Endometrium (tissue), 2 donors: ENCODE measurements at regions not wholly inside any gene's neighbourhood (a gene's known extent, or its start where the extent isn't known, plus 50 kb on each side); places are given as distances from the start of the nearest gene placed in this dataset.
"Not testable (repeated sequence)": the region's sequence is repeated elsewhere in the genome, so short reads cannot be mapped to it uniquely, and the experiment has no call there.

Experiments used
- FAIRE-seq: peaks from 2 replicates; lab custom pipeline; 2012; peaks lifted over from hg19 to GRCh38; lab: Jason Lieb, UNC
- donor health status: control.
- donor health status: control.

DNA sequence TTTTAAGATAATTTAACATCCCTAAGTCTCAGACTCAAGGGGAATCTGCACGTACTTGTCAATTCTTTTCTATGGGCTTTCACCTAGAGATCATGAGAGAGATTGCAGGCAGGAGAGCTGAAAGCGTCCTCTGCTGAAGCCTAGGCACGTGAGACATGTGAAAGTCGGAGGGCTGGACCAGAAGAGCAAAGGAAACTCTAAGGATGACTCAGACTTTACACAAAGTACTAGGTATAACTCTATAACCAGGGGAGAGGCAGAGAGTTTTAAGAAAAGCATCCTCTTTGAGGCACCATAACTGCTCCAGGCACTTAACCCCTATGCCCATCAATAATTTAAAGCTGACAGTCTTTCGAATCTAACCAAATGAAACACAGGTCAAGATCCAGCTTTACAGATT is 436.6 kb downstream of the VGLL3 start:
- no peak for FAIRE-seq

- no peak for FAIRE-seq
Observed at GRCh38 chr3:86547692-86548091, 443.3 kb downstream of the VGLL3 start.

GRCh38 chr3:86537171-86537570 is 453.8 kb downstream of the VGLL3 start:
- FAIRE-seq = no peak

DNA sequence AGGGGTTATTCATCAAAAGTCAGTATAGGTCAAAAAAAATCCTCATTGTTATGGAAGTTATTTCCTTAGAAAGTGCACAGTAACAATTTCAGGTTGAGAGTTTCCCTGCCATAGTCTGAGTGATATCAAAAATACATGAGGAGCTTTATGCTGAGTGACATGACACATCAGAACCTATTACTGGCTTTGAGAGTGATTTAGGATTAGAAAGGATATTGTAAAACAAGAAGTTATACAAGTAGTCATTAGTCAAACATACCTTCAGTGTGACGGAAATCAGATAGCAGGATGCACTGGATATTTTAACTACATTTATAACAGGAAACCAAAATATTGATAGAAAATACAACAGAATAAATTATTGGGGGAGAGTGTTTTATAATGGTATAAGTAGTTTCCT is 471.1 kb downstream of the VGLL3 start:
- no peak for FAIRE-seq

- FAIRE-seq = no peak
Observed at GRCh38 chr3:86481636-86482035, 509.3 kb downstream of the VGLL3 start.

DNA sequence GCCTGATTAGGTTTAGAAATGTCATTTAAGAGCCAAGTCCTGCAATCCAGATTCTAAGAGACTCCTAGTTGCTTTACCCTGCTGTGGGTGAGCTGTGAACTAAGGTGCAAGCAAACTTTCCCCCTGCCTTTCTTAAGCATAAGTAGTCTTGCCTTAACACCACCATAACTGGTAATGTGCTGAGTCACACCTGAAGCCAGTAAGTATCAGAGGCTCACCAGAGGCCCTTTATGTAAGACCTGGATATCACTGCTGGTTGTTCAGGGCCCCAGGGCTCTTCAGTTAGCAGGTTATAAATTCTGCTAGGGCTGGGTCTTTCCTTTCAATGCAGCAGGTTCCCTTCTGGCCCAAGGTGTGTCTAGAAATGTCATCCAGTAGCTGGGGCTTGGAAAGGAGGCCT is 509.9 kb downstream of the VGLL3 start:
- no peak for FAIRE-seq

- FAIRE-seq = peak; percentile 12
Observed at GRCh38 chr3:86464180-86464579, 526.8 kb downstream of the VGLL3 start.

DNA sequence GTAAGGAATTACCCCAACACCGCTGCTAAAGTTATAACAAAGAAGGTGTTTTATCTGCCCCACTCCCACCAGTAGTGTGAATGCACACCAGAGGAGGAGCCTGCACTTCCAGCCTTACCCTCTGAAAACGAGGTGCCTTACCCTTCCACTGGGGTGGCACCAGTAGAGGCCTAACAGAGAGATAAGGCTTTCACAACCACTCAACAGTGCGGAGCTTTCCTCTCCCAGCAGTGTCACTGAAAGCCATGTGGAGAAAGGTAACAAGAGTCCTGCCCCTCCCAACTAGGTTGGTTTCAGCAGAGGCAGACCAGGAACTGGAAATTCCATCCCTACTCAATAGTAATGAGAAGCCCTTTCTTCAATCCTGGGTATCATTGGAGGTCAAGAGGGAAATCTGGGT is 539.2 kb downstream of the VGLL3 start:
- no peak for FAIRE-seq

DNA sequence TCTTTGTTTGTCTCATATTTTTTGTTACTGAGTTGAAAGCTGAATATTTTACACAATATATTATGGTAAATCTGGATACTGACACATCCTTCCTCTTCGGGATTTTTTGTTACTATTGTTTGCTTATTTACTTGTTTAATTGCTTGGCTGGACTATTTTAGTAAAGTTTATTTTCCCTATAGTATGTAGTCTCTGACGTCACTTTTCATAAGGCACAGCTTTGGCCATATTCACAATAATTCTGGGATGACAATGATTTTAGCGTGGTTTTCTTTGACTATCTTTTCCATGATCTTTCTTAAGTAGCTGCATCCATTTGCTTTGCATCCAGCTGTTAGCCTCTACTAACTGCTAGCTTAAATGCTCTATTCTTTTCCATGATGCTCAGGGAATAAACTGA is 552.4 kb downstream of the VGLL3 start:
- FAIRE-seq = no peak

GRCh38 chr3:86427343-86427742 is 563.6 kb downstream of the VGLL3 start:
- FAIRE-seq = no peak

DNA sequence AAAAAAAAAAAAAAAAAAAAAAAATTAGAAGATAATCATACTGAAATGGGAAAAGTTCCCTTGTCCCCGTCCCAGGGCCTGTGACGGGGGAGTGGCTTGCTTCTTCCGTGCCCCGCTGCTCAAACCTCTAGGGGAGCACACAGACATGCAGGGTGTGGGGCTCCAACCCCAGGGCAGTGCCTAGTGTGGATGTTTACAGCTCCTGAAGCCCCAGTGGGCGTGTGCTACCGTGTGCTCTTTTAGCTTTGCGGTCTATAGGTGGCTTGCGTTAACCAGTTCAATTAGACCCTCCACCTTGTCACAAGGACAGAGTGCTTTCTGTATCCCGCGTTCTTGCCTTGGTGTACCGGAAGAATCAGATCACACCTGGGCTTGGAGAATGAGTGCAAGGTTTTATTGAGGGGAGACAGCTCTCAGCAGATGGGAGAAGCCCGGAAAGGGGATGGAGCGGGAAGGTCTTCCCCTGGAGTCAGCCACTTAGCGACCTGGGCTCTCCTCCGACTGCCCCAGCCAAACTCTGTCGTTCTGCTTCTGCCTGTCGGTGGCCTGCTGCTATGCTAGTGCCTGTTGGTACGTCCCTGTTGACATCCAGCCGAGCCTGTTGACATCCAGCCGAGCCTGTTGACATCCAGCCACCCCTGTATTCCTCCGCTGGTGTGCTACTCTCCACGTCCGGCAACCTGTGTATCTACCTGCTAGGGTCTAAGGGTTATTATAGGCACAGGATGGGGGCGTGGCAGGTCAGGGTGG is 569.8 kb downstream of the VGLL3 start:
- FAIRE-seq = no peak

DNA sequence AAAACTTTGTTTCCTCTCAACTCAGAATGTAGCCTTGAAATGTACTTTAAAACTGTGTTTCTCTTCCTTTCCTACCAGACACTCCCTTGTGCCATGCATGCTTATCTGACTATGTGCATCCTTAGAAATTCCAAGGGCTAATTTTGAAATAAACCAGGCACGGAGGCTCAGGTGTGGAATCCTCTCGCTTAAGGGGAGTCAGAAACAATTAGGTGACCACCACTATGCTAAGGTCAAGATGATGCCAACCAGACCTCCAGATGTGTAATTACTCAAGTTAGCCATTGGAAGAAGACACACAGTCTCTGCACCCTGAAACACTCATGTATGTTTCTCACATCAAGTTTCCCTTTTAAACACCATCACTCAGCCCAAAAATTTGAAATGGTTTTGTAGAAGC is 572.1 kb downstream of the VGLL3 start:
- FAIRE-seq = no peak

- no peak for FAIRE-seq
Observed at GRCh38 chr3:86416334-86416733, 574.6 kb downstream of the VGLL3 start.

DNA sequence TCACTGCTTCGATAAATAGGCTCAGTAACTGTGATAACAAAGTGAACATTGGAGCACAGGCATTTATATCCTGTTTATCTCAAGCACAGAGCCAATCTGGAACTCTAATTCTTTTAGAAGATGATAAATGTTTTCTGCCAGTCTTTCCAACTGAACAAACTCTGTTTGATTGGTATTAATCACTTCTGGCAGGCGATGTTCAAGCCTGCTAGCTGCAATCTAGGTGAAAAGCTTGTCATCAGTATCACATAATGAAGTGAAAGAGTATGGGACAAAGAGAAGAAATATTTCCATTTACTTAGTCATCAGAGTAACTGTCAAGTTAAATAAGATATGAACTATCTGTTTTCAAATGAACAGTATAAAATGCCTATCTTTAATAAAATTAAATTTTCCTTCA is 577.3 kb downstream of the VGLL3 start:
- FAIRE-seq = no peak

- FAIRE-seq = no peak
Observed at GRCh38 chr3:86410587-86410986, 580.4 kb downstream of the VGLL3 start.

DNA sequence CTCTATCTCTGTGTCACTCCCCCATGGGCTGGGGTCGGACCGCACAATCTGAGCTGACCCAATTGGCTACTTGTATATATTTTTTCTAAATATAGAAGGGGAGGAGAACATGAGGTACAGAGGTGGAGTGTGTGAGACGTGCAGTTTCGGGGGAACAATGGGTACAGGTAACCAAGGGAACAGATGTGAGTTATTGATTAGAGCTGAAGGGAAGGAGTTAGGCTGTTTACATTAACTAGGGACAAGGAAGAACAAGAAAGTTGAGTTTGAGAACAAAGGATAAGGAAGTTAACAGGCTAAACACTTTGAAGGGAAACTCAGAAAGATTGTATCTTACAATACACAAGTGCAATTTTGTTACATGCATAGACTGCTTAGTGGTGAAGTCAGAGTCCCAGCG is 601.2 kb downstream of the VGLL3 start:
- FAIRE-seq = not testable (repeated sequence)

DNA sequence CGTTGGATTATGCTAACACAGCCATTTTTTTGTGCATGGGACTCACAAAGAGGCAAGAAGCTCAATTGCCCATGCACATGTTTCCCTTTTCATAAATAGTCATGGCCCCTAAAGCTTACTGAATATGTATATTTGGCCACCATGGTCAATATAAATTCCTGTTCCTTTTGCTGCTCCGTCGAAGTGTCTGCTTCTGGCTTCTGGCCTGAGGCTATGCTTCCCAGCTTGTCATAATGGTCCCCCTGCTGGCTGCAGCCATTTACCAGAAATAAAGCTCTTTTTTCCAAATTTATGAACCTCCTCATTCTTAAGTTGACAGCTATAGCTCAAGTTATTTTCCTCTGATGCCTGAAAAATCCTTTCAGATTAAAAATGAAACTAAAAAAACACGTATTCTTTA is 602.1 kb downstream of the VGLL3 start:
- FAIRE-seq = no peak

DNA sequence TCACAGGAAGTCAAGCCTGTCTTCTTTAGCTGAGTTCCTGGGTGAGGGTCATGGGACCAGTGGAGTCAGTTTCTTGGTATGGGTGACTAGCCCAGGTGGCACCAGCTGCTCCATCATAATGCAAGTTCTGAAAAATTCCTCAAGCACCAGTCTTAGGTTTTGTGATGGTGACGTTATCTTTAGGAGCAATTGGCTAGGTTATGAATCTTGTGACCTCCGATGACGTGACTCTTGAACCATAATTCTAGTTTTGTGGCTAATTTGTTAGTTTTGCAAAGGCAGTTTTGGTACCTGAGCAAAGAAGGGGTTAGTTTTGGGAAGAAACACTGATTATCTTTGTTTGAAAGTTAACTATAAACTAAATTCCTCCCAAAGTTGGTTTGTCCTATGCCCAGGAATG is 608.4 kb downstream of the VGLL3 start:
- no peak for FAIRE-seq

DNA sequence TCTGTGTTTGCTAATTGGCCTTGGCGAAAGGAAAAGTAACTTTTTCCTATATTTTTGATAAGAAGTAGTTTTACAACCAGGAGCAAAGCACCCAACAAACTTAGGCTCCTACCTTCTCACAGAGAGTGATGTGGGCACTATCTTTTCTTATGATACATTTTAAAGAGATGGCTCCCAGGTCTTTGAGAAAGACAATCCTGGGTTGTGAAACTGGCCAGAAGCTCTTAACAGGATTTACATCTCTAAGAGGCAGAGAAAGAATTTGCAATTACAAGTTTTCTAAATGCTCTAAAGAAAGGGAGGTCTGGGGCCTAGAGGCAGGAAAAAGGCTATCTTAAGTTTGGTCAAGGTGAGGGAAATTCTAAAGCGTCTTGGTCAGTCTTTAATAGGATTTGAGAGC is 609.7 kb downstream of the VGLL3 start:
- no peak for FAIRE-seq

GRCh38 chr3:86379280-86379679 is 611.7 kb downstream of the VGLL3 start:
- no peak for FAIRE-seq

DNA sequence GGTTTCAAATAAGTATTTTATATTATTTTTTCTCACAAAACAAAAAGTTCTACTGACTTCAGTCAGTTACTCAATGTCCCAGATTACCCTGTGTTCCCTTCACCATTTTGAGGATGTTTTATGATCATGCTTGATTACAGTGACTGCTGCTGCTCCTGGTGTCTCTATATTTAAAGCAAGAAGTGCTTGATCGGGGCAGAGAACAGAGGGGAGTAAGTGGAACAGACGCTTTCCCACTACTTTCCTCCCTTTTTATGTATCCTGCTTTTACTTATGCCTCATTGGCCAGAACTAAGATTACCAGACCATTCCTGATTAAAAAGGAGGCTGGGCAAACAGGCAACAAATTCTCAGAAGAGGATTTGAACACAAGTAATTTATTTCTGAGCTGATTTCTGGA is 612.1 kb downstream of the VGLL3 start:
- no peak for FAIRE-seq

- not testable (repeated sequence) for FAIRE-seq
Observed at GRCh38 chr3:86335566-86335965, 655.4 kb downstream of the VGLL3 start.

- no peak for FAIRE-seq
Observed at GRCh38 chr3:86333636-86334035, 657.3 kb downstream of the VGLL3 start.

DNA sequence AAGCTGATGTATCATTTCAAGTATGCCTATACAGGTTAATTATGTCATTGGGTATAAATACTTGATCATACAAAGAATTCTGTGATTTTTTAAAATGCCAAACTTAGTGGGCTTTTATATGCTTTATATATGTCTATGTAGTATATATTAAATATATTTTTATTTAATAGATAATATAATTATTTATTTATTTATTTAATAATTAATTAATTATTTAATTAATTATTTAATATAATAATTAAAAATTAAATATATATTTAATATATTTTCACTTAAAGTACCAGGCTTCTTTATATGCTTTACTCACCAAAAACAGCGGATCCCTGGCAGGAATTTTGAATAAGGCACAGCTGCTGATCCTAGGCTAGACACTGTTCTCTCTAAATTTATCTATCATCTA is 687.0 kb downstream of the VGLL3 start:
- FAIRE-seq = no peak
